AG09309 (cell line): ENCODE measurements at regions not wholly inside any gene's neighbourhood (a gene's known extent, or its start where the extent isn't known, plus 50 kb on each side); places are given as distances from the start of the nearest gene placed in this dataset.
A peak's percentile ranks its signal among the peaks of the same experiment; 100 is the strongest.

Experiments used
- DNase-seq: peaks from one replicate; pipeline ENCODE4 v3.0.0-alpha.2; 2010; ENCODE audit warnings: low read depth
- H3K4me3 ChIP-seq: 2 replicates; pipeline ENCODE4 v1.5.1; 2011; ENCODE audit warnings: mild to moderate bottlenecking, low read depth, low read length, moderate library complexity; ENCODE audit not compliant: control insufficient read depth
- CTCF ChIP-seq: IDR thresholded peaks from 2 replicates; pipeline ENCODE4 v1.5.1; 2011; ENCODE audit warnings: mild to moderate bottlenecking, low read depth, low read length, inconsistent platforms; ENCODE audit not compliant: insufficient read depth, control insufficient read depth; ENCODE audit errors: missing control alignments

GRCh38 chr10:107834706-107835105, 670.2 kb upstream of the SORCS1 start:
- TF ChIP-seq CTCF: no peak
- DNase-seq: no peak
- no peak overlapping the region for H3K4me3 ChIP-seq

GRCh38 chr10:107831772-107832171, 667.3 kb upstream of the SORCS1 start:
- TF ChIP-seq CTCF: no peak
- H3K4me3 ChIP-seq: no peak overlapping the region
- DNase-seq: no peak

- no peak for TF ChIP-seq CTCF
- H3K4me3 ChIP-seq: no peak overlapping the region
- no peak for DNase-seq
These were observed 664.7 kb upstream of the SORCS1 start for GRCh38 chr10:107829161-107829560.

- TF ChIP-seq CTCF: no peak
- no peak for DNase-seq
- H3K4me3 ChIP-seq: no peak overlapping the region
These were observed 661.7 kb upstream of the SORCS1 start for GRCh38 chr10:107826171-107826570.

- TF ChIP-seq CTCF: peak; percentile 58
- no peak overlapping the region for H3K4me3 ChIP-seq
- peak; percentile 0 for DNase-seq
These were observed 650.5 kb upstream of the SORCS1 start for GRCh38 chr10:107814865-107815487.

GRCh38 chr10:107813451-107814162, 649.1 kb upstream of the SORCS1 start:
- DNase-seq: no peak
- no peak for TF ChIP-seq CTCF
- H3K4me3 ChIP-seq: no peak overlapping the region
